Activated CD8-positive, alpha-beta T cell treated with anti-CD3 and anti-CD28 coated beads, Interleukin-2, amount 10 ng/mL, durations not matched to agents 7 days and 5 days (primary cell): ENCODE measurements at regions not wholly inside any gene's neighbourhood (a gene's known extent, or its start where the extent isn't known, plus 50 kb on each side); places are given as distances from the start of the nearest gene placed in this dataset.
"Not testable (repeated sequence)": the region's sequence is repeated elsewhere in the genome, so short reads cannot be mapped to it uniquely, and the experiment has no call there.

Experiments used
- ATAC-seq: fragments of 150-1000 bp; cut with Tn5 transposase; one replicate; pipeline ENCODE4 v1.10.0; 2021; ENCODE audit warnings: moderate library complexity
- CTCF ChIA-PET: fragments of 350-600 bp; sonication (Branson Sonifier 250); formaldehyde crosslinking; loops from one replicate; lab custom pipeline; 2021; ENCODE audit warnings: antibody characterized with exemption; lab: Charles Lee
- POLR2A ChIA-PET: fragments of 350-600 bp; sonication (Branson Sonifier 250); formaldehyde crosslinking; loops from one replicate; lab custom pipeline; 2021; ENCODE audit warnings: antibody characterized with exemption; lab: Charles Lee
- DNase-seq: peaks from one replicate; pipeline ENCODE4 v3.0.0-alpha.2; 2020
- H3K27ac Mint-ChIP-seq: one replicate; pipeline ENCODE4 v1.8.0; 2021; ENCODE audit warnings: mild to moderate bottlenecking, mixed read lengths
- H3K27me3 Mint-ChIP-seq: one replicate; pipeline ENCODE4 v1.8.0; 2021; ENCODE audit warnings: low read depth, mixed read lengths
- H3K36me3 Mint-ChIP-seq: one replicate; pipeline ENCODE4 v1.8.0; 2021; ENCODE audit warnings: low read depth, mixed read lengths
- H3K4me1 Mint-ChIP-seq: one replicate; pipeline ENCODE4 v1.8.0; 2021; ENCODE audit warnings: low read depth, mixed read lengths
- H3K4me3 Mint-ChIP-seq: one replicate; pipeline ENCODE4 v1.8.0; 2021; ENCODE audit warnings: mild to moderate bottlenecking, mixed read lengths
- H3K9me3 Mint-ChIP-seq: one replicate; pipeline ENCODE4 v1.8.0; 2022; ENCODE audit warnings: mixed read lengths; ENCODE audit not compliant: insufficient read depth

- Mint-ChIP-seq H3K27ac (no peak overlapping the region), H3K36me3 (peaks cover 8% of the 10 kb centered on the region), H3K4me3 (no peak overlapping the region), H3K27me3 (no peaks in the 10 kb centered on the region), H3K4me1 (no peaks in the 10 kb centered on the region), H3K9me3 (peaks cover 66% of the 10 kb centered on the region)
- ChIA-PET CTCF (no interaction called here), POLR2A (no interaction called here)
- ATAC-seq (no peak), DNase-seq (no peak)
Measured at GRCh38 chr20:28616354-28616753, 2641.1 kb upstream of the DEFB115 start.

DNA sequence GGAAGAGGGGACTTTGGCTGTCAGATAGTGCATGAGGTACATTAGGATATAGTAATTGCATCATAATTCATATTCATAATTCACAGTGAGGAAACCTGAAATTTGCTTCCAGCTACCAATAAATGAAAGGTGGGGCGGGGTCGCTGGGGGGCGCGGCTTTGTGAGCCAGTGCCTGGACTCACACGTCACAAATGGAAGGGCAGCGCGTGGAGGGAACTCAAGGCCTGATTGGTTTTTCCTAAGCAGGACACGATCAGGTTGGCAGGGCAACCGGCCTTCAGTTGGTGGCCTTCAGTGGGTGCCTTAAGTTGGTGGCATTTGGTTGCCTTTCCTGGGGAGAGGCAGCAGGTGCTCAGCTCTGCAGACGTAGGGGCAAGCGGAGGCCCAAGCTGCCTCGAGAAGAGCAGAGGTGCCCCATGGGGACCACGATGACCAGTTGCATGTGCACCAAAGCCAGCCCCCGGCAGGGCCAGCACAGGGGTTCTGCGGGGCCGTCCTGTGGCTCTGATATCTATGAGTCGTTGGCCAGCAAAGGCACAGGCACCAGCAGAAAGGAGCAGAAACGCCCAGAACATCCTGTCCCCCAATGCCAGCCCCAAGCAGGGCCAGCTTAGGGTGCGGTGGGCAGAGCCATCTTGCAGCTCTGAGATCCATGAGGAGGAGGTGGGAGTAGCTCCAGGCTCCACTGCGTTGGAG lies 2637.4 kb upstream of the DEFB115 start:
- peaks cover 45% of the 10 kb centered on the region for H3K9me3 Mint-ChIP-seq
- POLR2A ChIA-PET, DNase-seq, H3K27ac Mint-ChIP-seq, H3K27me3 Mint-ChIP-seq, H3K4me3 Mint-ChIP-seq, CTCF ChIA-PET, ATAC-seq, H3K4me1 Mint-ChIP-seq, H3K36me3 Mint-ChIP-seq: not testable (repeated sequence)

DNA sequence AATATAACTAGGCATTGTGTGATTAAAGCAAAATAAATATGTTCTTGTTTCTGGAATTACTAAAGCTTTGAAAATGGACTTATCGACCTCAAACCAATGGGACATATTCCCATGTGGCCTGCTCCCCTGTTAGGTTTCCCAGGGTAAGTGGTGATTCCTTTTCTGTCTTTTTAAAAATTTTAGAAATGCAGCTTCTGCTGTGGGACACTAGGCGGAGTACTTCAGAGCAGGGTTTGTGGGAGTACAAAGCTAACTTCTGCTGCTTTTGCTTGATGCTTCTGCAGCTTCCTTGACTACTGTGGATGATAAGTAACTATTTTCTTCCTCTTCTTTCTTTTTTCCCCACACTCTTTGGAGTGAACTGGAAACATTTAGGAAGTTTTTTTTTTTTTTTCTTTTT lies 2632.4 kb upstream of the DEFB115 start:
- peaks cover 19% of the 10 kb centered on the region for H3K9me3 Mint-ChIP-seq
- DNase-seq, H3K4me1 Mint-ChIP-seq, ATAC-seq, H3K4me3 Mint-ChIP-seq, POLR2A ChIA-PET, H3K27ac Mint-ChIP-seq, H3K27me3 Mint-ChIP-seq, H3K36me3 Mint-ChIP-seq, CTCF ChIA-PET: not testable (repeated sequence)

DNA sequence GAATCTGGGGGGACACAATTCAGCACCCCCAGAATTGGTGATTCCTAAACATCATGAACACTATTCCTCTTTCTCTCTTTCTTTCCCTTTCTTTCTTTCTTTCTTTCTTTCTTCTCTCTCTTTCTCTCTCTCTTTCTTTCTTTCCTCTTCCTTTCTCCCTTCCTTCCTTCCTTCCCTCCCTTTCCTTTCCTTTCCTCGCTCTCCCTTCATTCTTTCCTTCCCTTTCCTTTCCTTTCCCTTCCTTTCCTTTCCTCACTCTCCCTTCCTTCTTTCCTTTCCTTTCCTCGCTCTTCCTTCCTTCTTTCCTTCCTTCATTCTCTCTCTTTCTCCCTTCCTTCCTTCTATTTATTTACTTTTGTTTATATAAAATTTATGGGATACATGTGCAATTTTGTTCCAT lies 2616.6 kb upstream of the DEFB115 start:
- ATAC-seq, DNase-seq, H3K4me3 Mint-ChIP-seq, POLR2A ChIA-PET, H3K27me3 Mint-ChIP-seq, H3K4me1 Mint-ChIP-seq, H3K27ac Mint-ChIP-seq, CTCF ChIA-PET, H3K36me3 Mint-ChIP-seq: not testable (repeated sequence)
- peaks cover 28% of the 10 kb centered on the region for H3K9me3 Mint-ChIP-seq
